Smooth muscle cell (in vitro differentiated cells): ENCODE measurements at regions not wholly inside any gene's neighbourhood (a gene's known extent, or its start where the extent isn't known, plus 50 kb on each side); places are given as distances from the start of the nearest gene placed in this dataset.
"Not testable (repeated sequence)": the region's sequence is repeated elsewhere in the genome, so short reads cannot be mapped to it uniquely, and the experiment has no call there.

ENCODE experiments used
- DNase-seq: peaks from one replicate; lab custom pipeline; 2025; ENCODE audit not compliant: unreplicated experiment; lab: John Stamatoyannopoulos, UW
- H2AFZ ChIP-seq: fragments of 200-600 bp; sonication (generic); 2 replicates; pipeline ENCODE4 v1.6.0; 2016; ENCODE audit warnings: antibody characterized with exemption, low read depth, mild to moderate bottlenecking
- H3F3A ChIP-seq: fragments of 200-600 bp; sonication (generic); 2 replicates; pipeline ENCODE4 v1.6.0; 2017; ENCODE audit warnings: antibody characterized with exemption, low read depth
- H3K27ac ChIP-seq: fragments of 200-600 bp; sonication (generic); 2 replicates; pipeline ENCODE4 v1.5.1; 2016; ENCODE audit warnings: low read depth, mild to moderate bottlenecking
- H3K27me3 ChIP-seq: fragments of 200-600 bp; sonication (generic); 2 replicates; pipeline ENCODE4 v1.6.1; 2016; ENCODE audit warnings: low read depth, mild to moderate bottlenecking
- H3K36me3 ChIP-seq: fragments of 200-600 bp; sonication (generic); 2 replicates; pipeline ENCODE4 v1.5.1; 2016; ENCODE audit warnings: low read depth
- H3K4me1 ChIP-seq: fragments of 200-600 bp; sonication (generic); 2 replicates; pipeline ENCODE4 v1.5.1; 2016; ENCODE audit warnings: low read depth
- H3K4me2 ChIP-seq: fragments of 200-600 bp; sonication (generic); 2 replicates; pipeline ENCODE4 v1.6.0; 2016; ENCODE audit warnings: mild to moderate bottlenecking
- H3K4me3 ChIP-seq: fragments of 200-600 bp; sonication (generic); 2 replicates; pipeline ENCODE4 v1.5.1; 2016; ENCODE audit warnings: mild to moderate bottlenecking
- H3K79me2 ChIP-seq: fragments of 200-600 bp; sonication (generic); 2 replicates; pipeline ENCODE4 v1.6.0; 2016; ENCODE audit warnings: low read depth, mild to moderate bottlenecking
- H3K9ac ChIP-seq: fragments of 200-600 bp; sonication (generic); 2 replicates; pipeline ENCODE4 v1.6.0; 2016; ENCODE audit warnings: low read depth
- H3K9me3 ChIP-seq: fragments of 200-600 bp; sonication (generic); replicated peaks from 2 replicates; pipeline ENCODE4 v1.5.1; 2016; ENCODE audit warnings: low read depth
- H4K20me1 ChIP-seq: fragments of 200-600 bp; sonication (generic); 2 replicates; pipeline ENCODE4 v1.6.0; 2016; ENCODE audit warnings: low read depth
- CTCF ChIP-seq: fragments of 200-600 bp; sonication (generic); IDR thresholded peaks from 2 replicates; pipeline ENCODE4 v1.5.1; 2017; ENCODE audit warnings: borderline replicate concordance, mild to moderate bottlenecking, antibody characterized with exemption; ENCODE audit not compliant: insufficient read depth, poor library complexity, severe bottlenecking
- WGBS: methylation state at CpG from one replicate; pipeline ENCODE4 v1.1.7; 2016; ENCODE audit warnings: low lambda C conversion rate; 5-methylcytosine and 5-hydroxymethylcytosine counted together

- H2AFZ ChIP-seq, result no peak overlapping the region
- H3K27ac ChIP-seq, result no peak overlapping the region
- H3K9me3 ChIP-seq, result no peaks in the 10 kb centered on the region
- H3K27me3 ChIP-seq, result no peaks in the 10 kb centered on the region
- H3K4me3 ChIP-seq, result no peak overlapping the region
- H3F3A ChIP-seq, result no peaks in the 10 kb centered on the region
- no peaks in the 10 kb centered on the region for H4K20me1 ChIP-seq
- H3K79me2 ChIP-seq, result no peaks in the 10 kb centered on the region
- no peaks in the 10 kb centered on the region for H3K4me1 ChIP-seq
- no peak for TF ChIP-seq CTCF
- H3K9ac ChIP-seq, result no peak overlapping the region
- no peak for DNase-seq
- 89% methylated on average over 3 of the region's 3 CpGs for WGBS
- no peaks in the 10 kb centered on the region for H3K36me3 ChIP-seq
- H3K4me2 ChIP-seq, result no peak overlapping the region
Observed at GRCh38 chr11:82191695-82192094, 542.0 kb downstream of the FAM181B start.

- 94% methylated on average over 3 of the region's 3 CpGs for WGBS
- Histone ChIP-seq H3K27me3 (no peaks in the 10 kb centered on the region), H3K36me3 (no peaks in the 10 kb centered on the region), H3K27ac (no peak overlapping the region), H4K20me1 (no peaks in the 10 kb centered on the region), H3K9me3 (no peaks in the 10 kb centered on the region), H3K79me2 (no peaks in the 10 kb centered on the region), H3K4me1 (no peaks in the 10 kb centered on the region), H3K4me3 (no peak overlapping the region), H3F3A (no peaks in the 10 kb centered on the region), H2AFZ (no peak overlapping the region), H3K9ac (no peak overlapping the region), H3K4me2 (no peak overlapping the region)
- TF ChIP-seq CTCF, result no peak
- no peak for DNase-seq
Observed at GRCh38 chr11:82185925-82186324, 547.7 kb downstream of the FAM181B start.

- H3K4me1 ChIP-seq, result no peaks in the 10 kb centered on the region
- no peak for TF ChIP-seq CTCF
- H3F3A ChIP-seq, result no peaks in the 10 kb centered on the region
- no peak overlapping the region for H3K27ac ChIP-seq
- H3K79me2 ChIP-seq, result no peaks in the 10 kb centered on the region
- no peaks in the 10 kb centered on the region for H3K9me3 ChIP-seq
- no peaks in the 10 kb centered on the region for H4K20me1 ChIP-seq
- WGBS, result 74% methylated on average over 3 of the region's 3 CpGs
- no peaks in the 10 kb centered on the region for H3K36me3 ChIP-seq
- H3K4me2 ChIP-seq, result no peak overlapping the region
- no peak for DNase-seq
- no peak overlapping the region for H3K4me3 ChIP-seq
- no peaks in the 10 kb centered on the region for H3K27me3 ChIP-seq
- H2AFZ ChIP-seq, result no peak overlapping the region
- H3K9ac ChIP-seq, result no peak overlapping the region
Observed at GRCh38 chr11:82184966-82185365, 548.7 kb downstream of the FAM181B start.

GRCh38 chr11:82183346-82183745 is 550.3 kb downstream of the FAM181B start:
- Histone ChIP-seq H2AFZ (no peak overlapping the region), H3K79me2 (no peaks in the 10 kb centered on the region), H4K20me1 (no peaks in the 10 kb centered on the region), H3K9ac (no peak overlapping the region), H3K9me3 (no peaks in the 10 kb centered on the region), H3K4me1 (no peaks in the 10 kb centered on the region), H3K27ac (no peak overlapping the region), H3K27me3 (no peaks in the 10 kb centered on the region), H3K36me3 (no peaks in the 10 kb centered on the region), H3K4me3 (no peak overlapping the region), H3K4me2 (no peak overlapping the region), H3F3A (no peaks in the 10 kb centered on the region)
- WGBS, result 84% methylated on average over 2 of the region's 2 CpGs
- no peak for TF ChIP-seq CTCF
- DNase-seq, result no peak

- H3K79me2 ChIP-seq, H3K9me3 ChIP-seq, H3K4me1 ChIP-seq, H3F3A ChIP-seq, H3K4me3 ChIP-seq, DNase-seq, H3K27me3 ChIP-seq, H4K20me1 ChIP-seq, H3K4me2 ChIP-seq, H3K9ac ChIP-seq, H3K36me3 ChIP-seq, H3K27ac ChIP-seq, H2AFZ ChIP-seq: not testable (repeated sequence)
- 79% methylated on average over 2 of the region's 2 CpGs for WGBS
Observed at GRCh38 chr11:82182697-82183096, 551.0 kb downstream of the FAM181B start.

GRCh38 chr11:82181796-82182195 is 551.9 kb downstream of the FAM181B start:
- H3K4me3 ChIP-seq, H3K9ac ChIP-seq, H4K20me1 ChIP-seq, H3K9me3 ChIP-seq, H2AFZ ChIP-seq, H3K4me2 ChIP-seq, H3K27ac ChIP-seq, H3K4me1 ChIP-seq, H3K27me3 ChIP-seq, H3K79me2 ChIP-seq, H3F3A ChIP-seq, DNase-seq, H3K36me3 ChIP-seq: not testable (repeated sequence)
- 99% methylated on average over 24 of the region's 25 CpGs for WGBS
